ENCODE measurements at regions not wholly inside any gene's neighbourhood (a gene's known extent, or its start where the extent isn't known, plus 50 kb on each side); places are given as distances from the start of the nearest gene placed in this dataset.

- no peak for ATAC-seq (ENCODE audit: insufficient read depth, low read depth)
- Histone ChIP-seq H3K4me1 (ENCODE audit: insufficient read depth, low read length) (no peaks in the 10 kb centered on the region), H3K36me3 (ENCODE audit: insufficient read depth, low read length) (no peaks in the 10 kb centered on the region), H3K9me3 (ENCODE audit: insufficient read depth, low read length, severe bottlenecking) (no peaks in the 10 kb centered on the region), H2AFZ (ENCODE audit: low read depth, low read length) (no peak overlapping the region), H3K4me2 (ENCODE audit: insufficient read depth, low read length) (no peak overlapping the region), H3K27me3 (ENCODE audit: insufficient read depth, low read length, poor library complexity) (no peaks in the 10 kb centered on the region), H3K27ac (ENCODE audit: low read length) (no peak overlapping the region), H3K4me3 (ENCODE audit: low read depth in 1 of 2, low read length in 2 of 2) (no peak overlapping the region), H4K20me1 (ENCODE audit: insufficient read depth, low read length) (no peaks in the 10 kb centered on the region), H3K79me2 (ENCODE audit: insufficient read depth, low read length) (no peaks in the 10 kb centered on the region), H3K9ac (ENCODE audit: low read depth, low read length) (no peak overlapping the region)
- TF ChIP-seq EZH2 (IDR thresholded peaks at IDR 0.05; ENCODE audit: borderline replicate concordance, low read depth, low read length, severe bottlenecking): no peak
- no peak for DNase-seq
Measured at GRCh38 chr7:68929781-68930261, 668.5 kb upstream of the AUTS2 start.

- no peak overlapping the region for H3K27ac ChIP-seq (ENCODE audit: low read length)
- H3K4me1 ChIP-seq (ENCODE audit: insufficient read depth, low read length): no peaks in the 10 kb centered on the region
- H3K9me3 ChIP-seq (ENCODE audit: insufficient read depth, low read length, severe bottlenecking): no peaks in the 10 kb centered on the region
- ATAC-seq (ENCODE audit: insufficient read depth, low read depth) (no peak), DNase-seq (no peak)
- no peak overlapping the region for H3K4me2 ChIP-seq (ENCODE audit: insufficient read depth, low read length)
- H3K27me3 ChIP-seq (ENCODE audit: insufficient read depth, low read length, poor library complexity): no peaks in the 10 kb centered on the region
- H3K79me2 ChIP-seq (ENCODE audit: insufficient read depth, low read length): no peaks in the 10 kb centered on the region
- no peak overlapping the region for H3K9ac ChIP-seq (ENCODE audit: low read depth, low read length)
- TF ChIP-seq CTCF (IDR thresholded peaks at IDR 0.05; ENCODE audit: borderline replicate concordance, extremely low read depth, low read length, poor library complexity, severe bottlenecking) (no peak), EZH2 (IDR thresholded peaks at IDR 0.05; ENCODE audit: borderline replicate concordance, low read depth, low read length, severe bottlenecking) (no peak)
- no peaks in the 10 kb centered on the region for H3K36me3 ChIP-seq (ENCODE audit: insufficient read depth, low read length)
- no peak overlapping the region for H2AFZ ChIP-seq (ENCODE audit: low read depth, low read length)
- H4K20me1 ChIP-seq (ENCODE audit: insufficient read depth, low read length): no peaks in the 10 kb centered on the region
- H3K4me3 ChIP-seq (ENCODE audit: low read depth in 1 of 2, low read length in 2 of 2): no peak overlapping the region
Measured at GRCh38 chr7:68936471-68937035, 661.7 kb upstream of the AUTS2 start.

GRCh38 chr7:68938151-68938550 lies 660.1 kb upstream of the AUTS2 start:
- Histone ChIP-seq H3K9me3 (ENCODE audit: insufficient read depth, low read length, severe bottlenecking) (no peaks in the 10 kb centered on the region), H3K4me1 (ENCODE audit: insufficient read depth, low read length) (no peaks in the 10 kb centered on the region), H4K20me1 (ENCODE audit: insufficient read depth, low read length) (no peaks in the 10 kb centered on the region), H3K36me3 (ENCODE audit: insufficient read depth, low read length) (no peaks in the 10 kb centered on the region), H3K79me2 (ENCODE audit: insufficient read depth, low read length) (no peaks in the 10 kb centered on the region), H3K4me2 (ENCODE audit: insufficient read depth, low read length) (no peak overlapping the region), H3K27me3 (ENCODE audit: insufficient read depth, low read length, poor library complexity) (no peaks in the 10 kb centered on the region), H3K27ac (ENCODE audit: low read length) (no peak overlapping the region), H3K9ac (ENCODE audit: low read depth, low read length) (no peak overlapping the region), H3K4me3 (ENCODE audit: low read depth in 1 of 2, low read length in 2 of 2) (no peak overlapping the region), H2AFZ (ENCODE audit: low read depth, low read length) (no peak overlapping the region)
- DNase-seq (no peak), ATAC-seq (ENCODE audit: insufficient read depth, low read depth) (no peak)
- TF ChIP-seq CTCF (IDR thresholded peaks at IDR 0.05; ENCODE audit: borderline replicate concordance, extremely low read depth, low read length, poor library complexity, severe bottlenecking) (no peak), EZH2 (IDR thresholded peaks at IDR 0.05; ENCODE audit: borderline replicate concordance, low read depth, low read length, severe bottlenecking) (no peak)

- no peak for ATAC-seq (ENCODE audit: insufficient read depth, low read depth)
Measured at GRCh38 chr7:68943786-68944185, 654.5 kb upstream of the AUTS2 start.

More at GRCh38 chr7:68943786-68944185, 654.5 kb upstream of the AUTS2 start:
- Histone ChIP-seq H3K4me2 (ENCODE audit: insufficient read depth, low read length) (no peak overlapping the region), H3K9me3 (ENCODE audit: insufficient read depth, low read length, severe bottlenecking) (no peaks in the 10 kb centered on the region), H2AFZ (ENCODE audit: low read depth, low read length) (no peak overlapping the region), H3K4me3 (ENCODE audit: low read depth in 1 of 2, low read length in 2 of 2) (no peak overlapping the region), H3K27me3 (ENCODE audit: insufficient read depth, low read length, poor library complexity) (no peaks in the 10 kb centered on the region), H3K27ac (ENCODE audit: low read length) (no peak overlapping the region), H3K9ac (ENCODE audit: low read depth, low read length) (no peak overlapping the region), H4K20me1 (ENCODE audit: insufficient read depth, low read length) (no peaks in the 10 kb centered on the region), H3K4me1 (ENCODE audit: insufficient read depth, low read length) (no peaks in the 10 kb centered on the region), H3K79me2 (ENCODE audit: insufficient read depth, low read length) (no peaks in the 10 kb centered on the region), H3K36me3 (ENCODE audit: insufficient read depth, low read length) (no peaks in the 10 kb centered on the region)
- DNase-seq: no peak
- TF ChIP-seq EZH2 (IDR thresholded peaks at IDR 0.05; ENCODE audit: borderline replicate concordance, low read depth, low read length, severe bottlenecking) (no peak), CTCF (IDR thresholded peaks at IDR 0.05; ENCODE audit: borderline replicate concordance, extremely low read depth, low read length, poor library complexity, severe bottlenecking) (no peak)

Data from DND-41 (cell line).